GM12891 (cell line): ENCODE measurements at regions not wholly inside any gene's neighbourhood (a gene's known extent, or its start where the extent isn't known, plus 50 kb on each side); places are given as distances from the start of the nearest gene placed in this dataset.

Experiments
- PAX5 ChIP-seq: IDR thresholded peaks from 2 replicates; pipeline ENCODE4 v1.6.1; 2011; ENCODE audit warnings: low read length, moderate library complexity, mild to moderate bottlenecking; ENCODE audit not compliant: insufficient read depth, severe bottlenecking
- POLR2A ChIP-seq: IDR thresholded peaks from 2 replicates; pipeline ENCODE4 v1.6.1; 2011; ENCODE audit warnings: low read depth, low read length, control low read depth
- POLR2AphosphoS5 ChIP-seq: IDR thresholded peaks from 2 replicates; pipeline ENCODE4 v1.6.1; 2011; ENCODE audit warnings: low read depth, low read length, control low read depth
- SPI1 ChIP-seq: IDR thresholded peaks from 2 replicates; pipeline ENCODE4 v1.6.1; 2011; ENCODE audit warnings: low read depth, low read length, control low read depth
- TAF1 ChIP-seq: IDR thresholded peaks from 2 replicates; pipeline ENCODE4 v1.6.1; 2011; ENCODE audit warnings: low read depth, low read length, control low read depth

DNA sequence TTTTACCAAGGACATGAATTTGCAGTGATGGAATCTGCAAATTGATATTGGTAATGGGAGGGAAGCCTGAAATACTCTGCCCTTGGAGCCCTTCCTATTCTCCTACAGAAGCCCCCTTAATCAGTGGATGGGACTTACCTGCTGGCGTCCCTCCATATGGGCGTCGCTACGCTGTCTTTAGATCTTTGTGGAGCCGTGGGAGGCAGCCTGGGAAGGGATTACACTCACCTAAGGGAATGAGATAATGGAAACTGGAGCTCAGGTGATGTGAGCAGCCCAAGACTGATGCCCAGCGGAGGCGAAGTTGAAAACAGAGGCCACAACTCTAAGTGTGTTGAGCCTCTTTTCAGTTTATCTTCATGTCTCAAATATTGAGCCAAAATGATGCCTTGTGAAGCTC lies 306.6 kb downstream of the MYCN start:
- TF ChIP-seq POLR2A (no peak), POLR2AphosphoS5 (no peak), PAX5 (no peak), TAF1 (no peak), SPI1 (no peak)
